ENCODE measurements at regions not wholly inside any gene's neighbourhood (a gene's known extent, or its start where the extent isn't known, plus 50 kb on each side); places are given as distances from the start of the nearest gene placed in this dataset.

GRCh38 chr2:214674278-214674677, 135.2 kb downstream of the BARD1 start:
- TF ChIP-seq CTCF (conservative IDR thresholded peaks at IDR 0.05; ENCODE audit: low read depth, low read length) (no peak), EZH2 (IDR thresholded peaks at IDR 0.05; ENCODE audit: low read length, unreplicated experiment) (no peak)

All from PC-3 (cell line).